ENCODE measurements at regions not wholly inside any gene's neighbourhood (a gene's known extent, or its start where the extent isn't known, plus 50 kb on each side); places are given as distances from the start of the nearest gene placed in this dataset.
"Not testable (repeated sequence)": the region's sequence is repeated elsewhere in the genome, so short reads cannot be mapped to it uniquely, and the experiment has no call there.

GRCh38 chr16:5207001-5207523 lies 109.5 kb upstream of the EEF2KMT start:
- Mint-ChIP-seq H3K4me3 (no peak overlapping the region), H3K27me3 (peaks cover 0 to 11% (median 5%) of the 10 kb centered on the region in 5 donors), H3K4me1 (peaks cover 0 to 7% (median 5%) of the 10 kb centered on the region in 4 donors), H3K27ac (no peak overlapping the region), H3K9me3 (peaks cover 0 to 3% (median 0%) of the 10 kb centered on the region in 9 donors), H3K36me3 (no peaks in the 10 kb centered on the region)
- ATAC-seq (no peak), DNase-seq (no peak)
- POLR2A ChIA-PET, result no interaction called here

GRCh38 chr16:5206331-5206990 lies 108.9 kb upstream of the EEF2KMT start:
- DNase-seq (no peak), ATAC-seq (no peak)
- POLR2A ChIA-PET, result no interaction called here
- Mint-ChIP-seq H3K9me3 (peaks cover 0 to 3% (median 0%) of the 10 kb centered on the region in 9 donors), H3K27me3 (peaks cover 0 to 6% (median 4%) of the 10 kb centered on the region in 5 donors), H3K4me1 (peaks cover 0 to 7% (median 5%) of the 10 kb centered on the region in 4 donors), H3K4me3 (no peak overlapping the region), H3K27ac (no peak overlapping the region), H3K36me3 (no peaks in the 10 kb centered on the region)

- Mint-ChIP-seq H3K4me1 (peaks cover 0 to 7% (median 5%) of the 10 kb centered on the region in 4 donors), H3K36me3 (no peaks in the 10 kb centered on the region), H3K4me3 (no peak overlapping the region), H3K27ac (peak overlapping the region in 1 of 10 donors; percentile 29), H3K9me3 (peaks cover 0 to 3% (median 0%) of the 10 kb centered on the region in 9 donors), H3K27me3 (peaks cover 0 to 6% (median 2%) of the 10 kb centered on the region in 5 donors)
- ATAC-seq (no peak), DNase-seq (no peak)
- POLR2A ChIA-PET, result no interaction called here
These were observed 107.9 kb upstream of the EEF2KMT start for GRCh38 chr16:5205361-5206040.

- H3K4me3 Mint-ChIP-seq, DNase-seq, H3K27ac Mint-ChIP-seq, H3K4me1 Mint-ChIP-seq, H3K36me3 Mint-ChIP-seq, H3K27me3 Mint-ChIP-seq, POLR2A ChIA-PET, H3K9me3 Mint-ChIP-seq, ATAC-seq: not testable (repeated sequence)
These were observed 106.1 kb upstream of the EEF2KMT start for GRCh38 chr16:5203675-5204074.

GRCh38 chr16:5200123-5200522 lies 102.5 kb upstream of the EEF2KMT start:
- H3K4me1 Mint-ChIP-seq, result no peaks in the 10 kb centered on the region
- no peak for ATAC-seq

GRCh38 chr16:5196204-5196603 lies 98.6 kb upstream of the EEF2KMT start:
- peaks cover 0 to 4% (median 0%) of the 10 kb centered on the region in 9 donors for H3K9me3 Mint-ChIP-seq
- peaks cover 3 to 28% (median 21%) of the 10 kb centered on the region in 5 donors for H3K27me3 Mint-ChIP-seq
- no peak overlapping the region for H3K4me3 Mint-ChIP-seq
- ATAC-seq, result no peak
- H3K36me3 Mint-ChIP-seq, result peaks cover 0 to 5% (median 0%) of the 10 kb centered on the region in 3 donors
- POLR2A ChIA-PET, result no interaction called here
- DNase-seq, result no peak
- no peaks in the 10 kb centered on the region for H3K4me1 Mint-ChIP-seq
- H3K27ac Mint-ChIP-seq, result no peak overlapping the region

More at GRCh38 chr16:5200123-5200522, 102.5 kb upstream of the EEF2KMT start:
- peaks cover 0 to 5% (median 0%) of the 10 kb centered on the region in 3 donors for H3K36me3 Mint-ChIP-seq
- H3K9me3 Mint-ChIP-seq, result peaks cover 0 to 4% (median 0%) of the 10 kb centered on the region in 9 donors
- no peak overlapping the region for H3K27ac Mint-ChIP-seq
- no peak overlapping the region for H3K4me3 Mint-ChIP-seq
- peaks cover 5 to 21% (median 15%) of the 10 kb centered on the region in 5 donors for H3K27me3 Mint-ChIP-seq
- POLR2A ChIA-PET, result no interaction called here
- DNase-seq, result no peak

- H3K27me3 Mint-ChIP-seq, result peaks cover 3 to 28% (median 21%) of the 10 kb centered on the region in 5 donors
- no peaks in the 10 kb centered on the region for H3K4me1 Mint-ChIP-seq
- peaks cover 0 to 5% (median 0%) of the 10 kb centered on the region in 3 donors for H3K36me3 Mint-ChIP-seq
- no peak for ATAC-seq
- DNase-seq, result no peak
- peaks cover 0 to 4% (median 0%) of the 10 kb centered on the region in 9 donors for H3K9me3 Mint-ChIP-seq
- H3K27ac Mint-ChIP-seq, result no peak overlapping the region
- no peak overlapping the region for H3K4me3 Mint-ChIP-seq
- POLR2A ChIA-PET, result no interaction called here
These were observed 96.3 kb upstream of the EEF2KMT start for GRCh38 chr16:5193861-5194260.

GRCh38 chr16:5188989-5189352 lies 91.4 kb upstream of the EEF2KMT start:
- POLR2A ChIA-PET, result no interaction called here
- Mint-ChIP-seq H3K4me1 (no peaks in the 10 kb centered on the region), H3K36me3 (no peaks in the 10 kb centered on the region), H3K27ac (no peak overlapping the region), H3K9me3 (peaks cover 0 to 5% (median 0%) of the 10 kb centered on the region in 9 donors), H3K4me3 (no peak overlapping the region), H3K27me3 (peaks cover 0 to 11% (median 3%) of the 10 kb centered on the region in 5 donors)
- DNase-seq, result no peak
- no peak for ATAC-seq

- Mint-ChIP-seq H3K4me3 (no peak overlapping the region), H3K4me1 (no peaks in the 10 kb centered on the region), H3K36me3 (no peaks in the 10 kb centered on the region), H3K9me3 (peaks cover 0 to 5% (median 0%) of the 10 kb centered on the region in 9 donors), H3K27ac (no peak overlapping the region), H3K27me3 (peaks cover 0 to 11% (median 2%) of the 10 kb centered on the region in 5 donors)
- POLR2A ChIA-PET, result no interaction called here
- DNase-seq (no peak), ATAC-seq (no peak)
These were observed 90.9 kb upstream of the EEF2KMT start for GRCh38 chr16:5188318-5188988.

GRCh38 chr16:5187402-5187952 lies 89.9 kb upstream of the EEF2KMT start:
- H3K36me3 Mint-ChIP-seq, result no peaks in the 10 kb centered on the region
- H3K27ac Mint-ChIP-seq, result no peak overlapping the region
- no peak overlapping the region for H3K4me3 Mint-ChIP-seq
- H3K27me3 Mint-ChIP-seq, result peaks cover 0 to 11% (median 3%) of the 10 kb centered on the region in 5 donors
- POLR2A ChIA-PET, result no interaction called here
- no peaks in the 10 kb centered on the region for H3K4me1 Mint-ChIP-seq
- ATAC-seq (no peak), DNase-seq (no peak)
- H3K9me3 Mint-ChIP-seq, result peaks cover 0 to 8% (median 0%) of the 10 kb centered on the region in 9 donors

- Mint-ChIP-seq H3K4me3 (no peak overlapping the region), H3K9me3 (peaks cover 0 to 8% (median 0%) of the 10 kb centered on the region in 9 donors), H3K4me1 (no peaks in the 10 kb centered on the region), H3K36me3 (no peaks in the 10 kb centered on the region), H3K27me3 (peaks cover 0 to 7% (median 3%) of the 10 kb centered on the region in 5 donors), H3K27ac (no peak overlapping the region)
- POLR2A ChIA-PET, result no interaction called here
- DNase-seq, result no peak
- no peak for ATAC-seq
These were observed 88.8 kb upstream of the EEF2KMT start for GRCh38 chr16:5186381-5186903.

GRCh38 chr16:5176505-5176904 lies 78.9 kb upstream of the EEF2KMT start:
- peaks cover 0 to 72% (median 29%) of the 10 kb centered on the region in 9 donors for H3K9me3 Mint-ChIP-seq
- DNase-seq, result no peak
- POLR2A ChIA-PET, result no interaction called here
- ATAC-seq, result no peak
- no peak overlapping the region for H3K27ac Mint-ChIP-seq
- H3K4me1 Mint-ChIP-seq, result no peaks in the 10 kb centered on the region
- H3K36me3 Mint-ChIP-seq, result peaks cover 0 to 37% (median 8%) of the 10 kb centered on the region in 3 donors
- H3K4me3 Mint-ChIP-seq, result no peak overlapping the region
- H3K27me3 Mint-ChIP-seq, result peaks cover 10 to 42% (median 24%) of the 10 kb centered on the region in 5 donors

All from naive thymus-derived CD8-positive, alpha-beta T cell (primary cell).